Activated effector memory CD4-positive, alpha-beta T cell treated with anti-CD3 and anti-CD28 coated beads, Interleukin-2, amount 50 U/mL, for 16 hours (primary cell): ENCODE measurements at regions not wholly inside any gene's neighbourhood (a gene's known extent, or its start where the extent isn't known, plus 50 kb on each side); places are given as distances from the start of the nearest gene placed in this dataset.
A peak's percentile ranks its signal among the peaks of the same experiment; 100 is the strongest.

Experiments used
- DNase-seq: peaks from one replicate; pipeline ENCODE4 v3.0.0-alpha.2; 2020

DNA sequence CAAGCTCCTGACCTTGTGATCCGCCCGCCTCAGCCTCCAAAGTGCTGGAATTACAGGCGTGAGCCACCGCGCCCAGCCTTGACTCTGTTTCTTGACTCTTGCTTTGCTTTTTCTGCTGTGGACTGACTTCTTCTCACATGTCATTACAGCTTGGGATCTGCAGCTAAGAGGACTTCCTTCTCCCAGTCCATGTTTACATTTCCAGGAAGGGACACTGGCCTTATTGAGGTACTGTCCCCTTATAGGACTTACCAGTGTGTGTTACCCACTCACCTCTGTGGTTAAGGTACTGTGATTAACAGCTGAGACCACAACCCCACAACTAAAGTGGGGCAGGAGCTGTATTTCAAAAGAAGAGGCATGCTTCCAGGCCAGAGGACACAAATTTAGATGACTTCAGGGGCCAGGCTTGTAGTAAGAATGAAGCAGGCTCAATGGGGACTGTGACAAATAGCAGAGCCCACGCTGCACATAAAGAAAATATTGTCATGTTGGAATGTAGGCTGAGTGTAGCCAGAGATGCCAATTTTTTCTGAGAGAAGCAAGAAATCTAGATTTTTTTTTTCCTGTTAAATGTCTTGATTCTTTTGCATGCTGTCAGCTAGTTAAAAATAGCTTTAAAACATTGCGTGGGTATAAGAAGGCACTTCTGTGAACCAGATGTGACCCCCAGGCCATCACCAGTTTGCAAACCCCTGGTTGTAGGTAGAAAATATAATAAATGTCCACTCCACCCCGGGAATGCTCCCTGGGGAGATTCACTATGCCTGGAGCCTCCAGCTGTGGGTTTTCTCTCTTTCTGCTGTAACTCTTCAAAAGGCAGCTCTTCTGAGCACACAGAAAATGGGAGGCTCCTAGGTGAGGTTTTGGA is 75.0 kb downstream of the PTPDC1 start:
- DNase-seq: no peak

DNA sequence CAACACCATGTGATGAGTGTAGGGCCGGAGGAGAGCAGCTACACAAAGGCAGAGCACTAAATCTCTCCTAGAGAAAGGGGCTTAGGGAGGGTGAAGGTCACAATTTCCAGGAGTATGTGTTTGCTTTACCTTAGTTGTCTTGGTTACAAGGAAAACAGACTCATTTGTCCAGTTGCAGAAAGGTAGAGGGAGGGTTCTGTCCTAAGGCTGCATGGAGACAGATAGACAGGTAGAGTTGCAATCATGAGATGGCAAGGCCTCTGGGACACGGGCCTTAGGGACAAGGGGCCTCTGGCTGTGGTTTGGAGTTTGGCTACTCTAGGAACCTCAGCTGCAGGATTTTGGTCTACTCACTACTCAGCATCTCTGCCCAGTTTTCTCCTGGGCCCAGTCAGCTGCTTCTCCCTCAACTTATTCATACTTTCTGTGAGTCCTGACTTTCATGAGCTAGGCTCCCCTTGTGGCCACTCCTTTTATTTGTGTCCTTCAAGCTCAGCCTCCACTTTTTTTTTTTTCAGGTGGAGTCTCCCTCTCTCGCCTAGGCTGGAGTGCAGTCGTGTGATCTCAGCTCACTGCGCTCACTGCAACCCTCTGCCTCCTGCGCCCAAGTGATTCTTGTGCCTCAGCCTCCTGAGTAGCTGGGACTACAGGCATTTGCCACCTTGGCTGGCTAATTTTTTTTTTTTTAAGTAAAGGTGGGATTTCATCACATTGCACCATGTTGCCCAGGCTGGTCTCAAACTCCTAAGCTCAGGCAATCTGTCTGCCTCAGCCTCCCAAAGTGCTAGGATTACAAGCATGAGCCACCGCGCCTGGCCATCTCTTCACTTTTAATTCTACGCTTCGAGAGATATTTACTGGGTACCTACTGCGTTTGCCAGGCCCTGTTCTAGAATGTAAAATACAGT is 76.6 kb downstream of the PTPDC1 start:
- no peak for DNase-seq

DNA sequence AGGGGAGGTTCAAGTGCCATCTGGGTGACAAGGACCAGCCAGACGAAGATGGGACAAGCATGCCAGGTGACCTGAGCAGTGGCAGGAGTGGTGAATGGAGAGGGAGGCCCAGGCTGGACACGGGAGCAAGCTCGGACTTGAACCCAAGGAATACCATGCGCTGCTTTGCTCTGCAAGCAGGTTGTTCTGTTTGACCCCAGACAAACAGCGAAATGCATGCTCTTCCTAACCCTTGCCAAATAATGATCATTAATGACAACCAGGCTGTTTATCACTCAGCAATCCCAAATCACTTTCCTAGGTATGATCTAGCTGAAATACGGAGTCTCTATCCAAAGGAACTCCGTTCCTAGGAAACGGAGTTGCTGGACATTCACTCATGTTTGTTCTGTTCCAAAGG is 77.4 kb downstream of the PTPDC1 start:
- no peak for DNase-seq

DNA sequence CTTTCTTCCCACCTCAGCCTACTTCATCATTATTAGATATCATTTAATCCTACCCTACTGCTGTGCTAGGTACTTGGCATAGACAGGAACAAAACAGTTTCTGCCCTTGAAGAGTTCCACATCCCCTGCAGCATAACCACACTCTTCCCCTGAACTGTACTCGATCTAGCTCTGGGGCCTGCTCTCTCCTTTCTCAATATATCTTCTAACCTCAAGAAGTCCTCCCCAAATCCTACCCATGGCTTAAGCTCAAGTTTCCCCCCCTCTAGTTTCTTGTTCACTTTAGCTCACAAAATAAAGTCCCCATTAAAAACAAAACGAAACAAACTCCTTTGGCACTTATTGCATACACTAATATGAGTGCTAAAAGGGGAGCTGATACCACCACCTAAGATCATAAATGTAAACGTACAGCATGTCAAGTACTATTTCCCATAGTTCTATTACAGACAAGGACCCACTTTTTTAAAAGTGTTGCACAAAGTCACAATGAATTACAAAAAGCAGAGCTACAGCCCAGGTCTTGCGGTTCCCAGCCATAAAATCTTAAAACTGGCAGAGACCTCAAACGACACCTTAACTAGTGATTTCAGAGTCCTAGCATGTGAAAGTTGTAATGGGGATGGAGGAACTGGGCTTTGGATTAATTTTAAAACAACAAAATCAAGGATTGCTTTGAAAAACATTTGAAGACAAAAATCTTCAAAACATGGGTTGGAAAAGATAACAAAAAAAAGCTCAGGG is 80.7 kb downstream of the PTPDC1 start:
- DNase-seq: no peak

DNA sequence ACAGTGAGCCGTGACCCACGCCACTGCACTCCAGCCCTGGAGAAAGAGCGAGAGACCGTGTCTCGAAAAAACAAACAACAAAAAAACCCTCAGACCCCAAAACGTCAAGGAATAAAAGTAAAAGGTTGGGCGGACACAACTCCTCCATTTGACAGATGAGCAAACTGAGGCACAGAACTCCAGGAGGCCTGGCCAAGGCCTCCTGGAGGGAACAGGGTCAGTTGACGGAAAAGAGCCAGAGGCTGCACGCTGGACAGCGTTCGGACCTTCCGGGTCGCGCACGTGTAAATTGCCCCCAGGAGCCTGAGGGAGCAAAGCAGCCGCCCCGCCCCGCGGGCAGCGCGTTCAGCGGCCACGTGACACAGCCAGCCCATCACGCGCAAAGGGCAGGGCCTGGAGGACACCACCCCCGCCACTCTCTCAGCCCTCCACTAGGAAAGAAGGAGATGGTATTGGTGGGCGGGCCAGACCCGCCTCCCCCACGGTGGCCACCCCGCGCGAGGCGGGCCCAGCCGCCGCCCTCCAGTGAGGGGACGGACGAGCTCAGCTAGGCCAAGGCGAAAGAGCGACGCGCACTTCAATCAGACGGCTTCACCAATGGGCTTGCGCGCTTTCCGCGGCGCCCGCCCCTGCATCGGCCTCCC is 81.5 kb downstream of the PTPDC1 start:
- DNase-seq: peak; percentile 99

DNA sequence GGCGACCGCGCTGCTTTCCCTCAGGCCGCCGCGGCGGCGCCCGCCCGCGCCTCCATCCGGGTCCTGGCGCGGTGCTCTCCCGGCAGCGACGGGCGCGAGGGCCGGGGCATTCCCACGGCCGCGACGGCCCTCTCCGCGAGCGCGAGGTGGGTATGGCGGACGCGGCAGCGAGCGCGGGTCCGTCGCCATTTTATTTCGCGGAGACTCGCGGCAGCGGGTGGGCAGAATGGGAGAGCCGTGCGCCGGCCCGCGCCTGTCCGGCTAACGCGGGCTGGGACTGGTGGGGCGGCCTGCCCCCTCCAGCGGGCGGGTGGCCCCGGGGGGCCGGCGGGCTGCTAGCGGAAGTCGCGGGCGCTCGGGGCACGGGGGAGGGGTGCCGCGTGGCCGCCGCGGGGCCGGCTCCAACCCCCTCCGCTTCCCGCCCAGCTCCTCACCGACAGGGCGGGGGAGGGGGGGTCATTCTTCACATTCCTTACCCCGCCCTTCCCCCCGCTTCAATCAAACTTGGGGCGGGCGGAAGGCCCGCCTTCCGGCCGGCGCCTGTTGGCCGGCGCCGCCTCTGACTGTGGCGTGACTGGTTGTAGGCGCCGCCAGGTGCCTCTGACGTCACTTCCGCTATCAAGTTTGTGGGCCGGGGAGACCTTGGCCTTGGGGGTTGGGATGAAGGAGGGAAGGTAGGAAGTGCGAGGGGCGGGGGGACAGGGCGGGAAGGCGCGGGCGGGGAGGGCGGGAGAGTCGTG is 82.1 kb downstream of the PTPDC1 start:
- peak; percentile 98 for DNase-seq

DNA sequence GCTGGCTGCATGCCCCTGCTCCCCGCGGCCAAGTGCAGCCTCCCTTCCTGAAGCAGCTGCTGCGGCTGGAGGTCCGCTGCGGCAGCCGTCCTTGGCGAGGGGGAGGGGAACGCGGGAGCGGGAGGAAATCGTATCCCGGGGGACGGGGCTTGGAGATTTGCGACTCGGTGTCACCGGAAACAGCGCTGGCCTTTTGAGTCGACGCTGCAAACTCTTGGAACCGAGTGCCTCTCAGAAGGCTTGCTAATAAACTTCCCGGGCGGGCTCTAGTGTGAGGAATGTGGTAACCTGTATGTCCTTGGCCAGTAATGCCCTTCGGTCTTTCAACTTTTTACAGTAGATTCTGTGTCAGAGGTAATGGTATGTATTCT is 82.7 kb downstream of the PTPDC1 start:
- no peak for DNase-seq

DNA sequence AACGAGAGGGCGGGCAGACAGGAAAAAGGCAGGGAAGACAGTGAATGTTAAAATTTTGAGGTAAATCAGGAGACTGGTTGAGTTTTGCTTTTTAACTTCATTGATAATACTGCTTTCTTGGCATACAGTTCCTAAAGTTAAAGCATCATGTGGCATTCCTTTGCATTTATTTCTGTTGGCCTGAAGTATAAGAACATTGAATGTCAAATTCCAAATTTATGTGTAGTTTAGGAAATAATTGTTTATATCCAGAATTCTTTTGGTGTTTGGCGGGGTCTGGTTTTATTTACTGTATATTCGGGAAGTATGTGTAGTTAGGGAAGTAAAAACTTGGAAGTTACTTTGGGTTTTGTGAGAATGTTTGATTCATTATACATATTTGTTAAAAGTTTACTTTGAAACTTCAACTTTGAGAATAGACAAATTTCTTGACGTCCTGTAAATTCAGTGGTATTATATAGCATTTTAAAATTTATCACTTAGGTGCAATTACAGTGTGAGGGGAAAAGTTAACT is 83.2 kb downstream of the PTPDC1 start:
- DNase-seq: no peak

DNA sequence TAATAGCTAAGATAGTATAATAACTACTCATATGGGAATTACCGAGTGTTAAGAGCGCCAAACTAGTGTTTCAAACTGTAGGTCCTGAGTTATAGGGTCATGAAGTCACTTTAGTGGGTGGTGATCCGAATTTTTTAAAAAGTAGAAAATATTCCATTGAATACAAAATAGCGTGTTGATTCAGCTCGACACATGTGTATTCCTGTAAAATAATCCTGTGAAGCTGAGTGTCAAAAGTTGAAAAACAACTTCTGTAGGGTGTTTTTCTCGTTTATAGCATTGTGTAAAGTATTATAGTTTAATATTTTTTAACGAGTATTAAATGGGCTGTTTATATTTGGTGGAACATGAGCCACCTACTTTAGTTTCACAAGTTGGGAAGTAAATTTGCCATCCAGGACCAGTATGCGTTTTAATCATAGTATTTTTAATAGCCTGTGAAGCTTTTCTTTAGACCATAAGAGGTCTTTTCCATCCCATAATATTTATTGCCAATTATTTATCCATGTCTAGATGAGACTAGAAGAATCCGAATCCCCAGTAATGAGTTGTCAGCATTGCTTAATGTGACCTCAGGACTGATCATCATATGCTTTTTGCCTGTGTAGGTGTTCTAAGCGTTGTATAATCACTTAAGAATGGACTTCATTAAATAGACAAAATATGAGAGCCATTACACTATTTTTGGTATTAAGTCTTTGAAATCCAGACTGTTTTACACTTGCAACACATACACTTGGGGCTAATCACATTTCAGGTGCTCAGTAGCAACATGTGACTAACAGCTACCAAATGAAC is 84.1 kb downstream of the PTPDC1 start:
- DNase-seq: no peak

DNA sequence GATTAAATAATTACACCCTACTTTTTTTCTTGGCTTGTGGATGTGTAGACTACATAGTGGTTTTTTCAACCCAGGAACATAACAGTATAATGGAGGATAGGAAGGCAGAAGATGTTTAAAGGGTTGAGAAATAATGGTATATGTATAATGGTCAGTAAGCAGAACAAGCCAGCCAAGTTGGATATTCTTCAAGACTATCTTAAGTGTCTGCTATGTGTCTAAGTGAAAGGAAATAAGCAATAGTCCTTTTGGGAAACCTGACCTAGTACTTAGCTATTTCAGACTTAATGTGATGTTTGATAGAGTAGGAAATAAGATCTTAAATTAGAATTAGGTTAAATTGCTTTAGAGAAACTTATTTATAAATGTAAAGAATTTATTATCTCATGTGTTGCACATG is 85.7 kb downstream of the PTPDC1 start:
- DNase-seq: no peak

DNA sequence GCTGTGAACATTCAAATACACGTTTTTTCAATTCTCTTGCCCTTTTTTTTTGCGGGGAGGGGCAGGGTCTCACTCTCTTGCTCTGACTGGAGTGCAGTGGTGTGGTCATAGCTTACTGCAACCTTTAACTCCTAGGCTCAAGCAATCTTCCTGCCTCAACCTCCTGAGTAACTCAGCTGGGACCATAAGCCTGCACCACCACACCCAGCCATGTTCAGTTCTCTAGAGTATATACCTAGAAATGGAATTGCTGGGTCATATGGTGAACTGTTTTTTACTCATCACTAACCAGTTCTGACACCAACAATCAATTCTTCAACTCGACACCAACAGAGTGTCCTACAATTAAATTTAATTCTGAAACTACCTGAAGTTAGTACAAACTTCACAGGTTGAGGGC is 85.5 kb upstream of the ZNF169 start:
- DNase-seq: no peak

DNA sequence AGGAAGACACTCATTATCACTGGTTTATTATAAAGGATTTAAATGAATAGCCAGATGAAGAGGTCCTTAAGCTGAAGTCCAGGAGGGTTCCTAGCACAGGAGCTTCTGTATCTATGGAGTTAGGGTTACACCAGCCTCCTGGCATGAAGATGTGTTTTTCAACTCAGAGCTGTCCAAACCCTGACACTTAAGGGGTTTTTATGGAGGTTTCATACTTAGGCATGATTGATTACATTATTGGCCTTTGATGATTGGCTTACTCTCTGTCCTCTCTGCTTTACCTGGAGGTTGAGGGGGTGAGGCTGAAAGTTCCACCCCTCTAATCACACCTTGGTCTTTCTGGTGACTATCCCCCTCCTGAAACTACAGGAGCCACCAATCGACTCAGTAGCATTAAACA is 84.9 kb upstream of the ZNF169 start:
- DNase-seq: no peak

DNA sequence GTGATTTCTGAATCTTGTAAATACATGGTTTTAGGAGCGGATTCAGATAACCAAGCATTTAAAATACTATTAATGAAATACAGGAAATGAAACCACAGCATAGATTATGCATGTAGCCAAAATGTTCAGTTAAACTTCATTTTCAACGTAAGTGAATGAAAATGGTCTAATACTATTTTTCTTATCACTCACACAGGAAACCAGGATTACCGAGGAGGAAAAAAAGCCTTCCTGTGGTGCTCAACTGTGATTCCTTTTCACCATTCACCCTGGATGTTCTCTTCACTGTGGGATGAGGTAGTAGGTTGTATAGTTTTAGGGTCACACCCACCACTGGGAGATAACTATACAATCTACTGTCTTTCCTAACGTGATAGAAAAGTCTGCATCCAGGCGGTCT is 83.4 kb upstream of the ZNF169 start:
- no peak for DNase-seq

DNA sequence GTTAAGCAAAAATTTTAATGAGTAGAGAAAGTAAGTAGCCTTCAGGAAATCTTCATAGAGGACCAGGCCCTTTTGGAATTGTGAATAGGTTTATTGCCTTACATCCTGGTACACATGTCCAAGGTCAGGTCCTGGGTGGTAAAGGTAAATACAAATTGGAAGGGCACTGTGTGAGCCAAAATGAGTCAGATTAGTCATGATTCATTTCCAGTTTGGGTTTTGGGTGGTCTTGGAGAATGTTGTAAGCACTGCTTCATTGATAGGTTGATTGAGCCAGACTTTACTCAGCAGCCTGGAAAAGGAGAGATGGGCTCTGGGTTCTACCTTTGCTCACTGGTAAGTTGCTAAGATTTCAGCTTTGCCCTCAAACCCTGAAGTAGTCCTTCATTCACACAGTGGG is 82.5 kb upstream of the ZNF169 start:
- no peak for DNase-seq

DNA sequence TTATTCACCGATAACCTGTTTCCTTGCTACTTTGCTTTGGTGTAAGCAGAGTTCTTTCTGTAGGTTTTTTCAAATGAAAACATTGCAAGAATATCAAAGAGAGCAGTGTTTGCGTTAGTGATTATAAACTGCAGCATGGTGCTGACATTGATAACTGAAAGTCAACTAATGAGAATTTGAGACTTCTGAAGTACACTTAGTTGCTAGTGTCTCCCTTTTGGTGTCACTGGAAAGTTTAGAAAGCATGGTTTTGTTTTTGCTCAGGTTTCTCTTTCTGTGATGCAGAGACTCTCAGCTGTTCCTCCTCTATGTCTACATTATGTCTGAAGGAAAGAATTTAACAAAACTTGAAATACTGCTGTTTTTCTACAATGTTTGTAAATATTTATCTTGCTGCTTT is 80.2 kb upstream of the ZNF169 start:
- DNase-seq: no peak

DNA sequence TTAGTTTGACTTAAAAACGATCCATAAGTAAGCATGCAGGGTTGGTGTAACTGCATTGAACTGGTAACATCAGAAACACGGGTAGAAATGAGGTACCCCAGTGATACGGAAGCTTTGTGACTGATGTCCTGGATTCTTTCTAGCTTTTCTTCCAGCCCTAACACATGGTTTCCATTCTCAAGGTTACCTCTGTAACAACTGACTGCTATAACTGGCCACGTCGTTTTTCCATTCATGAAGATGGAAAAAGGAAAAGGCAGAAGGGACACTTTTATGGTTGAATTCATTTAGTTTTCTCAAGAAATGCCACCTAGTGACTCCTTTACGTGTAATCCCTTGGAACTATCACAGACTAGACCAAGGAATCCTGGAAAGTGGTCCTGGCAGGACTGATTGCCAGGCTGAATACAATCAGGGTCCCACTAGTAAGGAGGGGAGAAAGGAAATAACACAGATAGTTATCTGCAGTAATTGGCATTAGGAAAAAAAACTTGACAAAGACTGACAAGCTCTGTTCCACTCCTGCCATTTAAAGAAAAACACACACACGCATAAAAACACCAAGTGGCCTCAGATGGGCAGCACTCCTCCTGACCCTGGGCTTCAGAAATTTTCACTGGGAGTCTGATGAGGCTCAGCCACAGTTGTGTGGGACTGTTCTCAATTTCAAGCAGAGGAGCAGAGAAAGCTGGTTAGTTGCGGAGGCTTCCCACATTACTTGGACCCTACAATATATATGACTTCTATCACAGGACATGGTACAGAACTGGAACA is 77.5 kb upstream of the ZNF169 start:
- DNase-seq: no peak

DNA sequence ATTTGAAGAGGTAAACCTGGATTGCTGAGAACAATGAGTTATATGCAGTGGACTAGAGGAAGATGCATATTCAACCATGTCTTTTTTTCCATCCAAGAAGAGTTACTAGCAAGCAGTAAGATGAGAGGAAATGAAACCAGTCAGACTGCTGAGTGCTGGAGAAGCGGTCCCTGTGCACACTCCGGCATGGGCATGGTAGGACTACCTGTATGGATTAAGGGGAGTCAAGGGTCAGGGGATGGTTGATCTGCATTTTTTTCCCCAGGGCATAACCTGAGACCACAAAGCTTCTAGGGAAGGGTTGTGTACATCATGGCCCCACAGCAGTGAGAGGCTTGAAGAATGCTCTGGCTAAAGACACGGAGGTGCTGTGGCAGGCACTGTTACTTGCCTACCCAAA is 76.6 kb upstream of the ZNF169 start:
- no peak for DNase-seq

DNA sequence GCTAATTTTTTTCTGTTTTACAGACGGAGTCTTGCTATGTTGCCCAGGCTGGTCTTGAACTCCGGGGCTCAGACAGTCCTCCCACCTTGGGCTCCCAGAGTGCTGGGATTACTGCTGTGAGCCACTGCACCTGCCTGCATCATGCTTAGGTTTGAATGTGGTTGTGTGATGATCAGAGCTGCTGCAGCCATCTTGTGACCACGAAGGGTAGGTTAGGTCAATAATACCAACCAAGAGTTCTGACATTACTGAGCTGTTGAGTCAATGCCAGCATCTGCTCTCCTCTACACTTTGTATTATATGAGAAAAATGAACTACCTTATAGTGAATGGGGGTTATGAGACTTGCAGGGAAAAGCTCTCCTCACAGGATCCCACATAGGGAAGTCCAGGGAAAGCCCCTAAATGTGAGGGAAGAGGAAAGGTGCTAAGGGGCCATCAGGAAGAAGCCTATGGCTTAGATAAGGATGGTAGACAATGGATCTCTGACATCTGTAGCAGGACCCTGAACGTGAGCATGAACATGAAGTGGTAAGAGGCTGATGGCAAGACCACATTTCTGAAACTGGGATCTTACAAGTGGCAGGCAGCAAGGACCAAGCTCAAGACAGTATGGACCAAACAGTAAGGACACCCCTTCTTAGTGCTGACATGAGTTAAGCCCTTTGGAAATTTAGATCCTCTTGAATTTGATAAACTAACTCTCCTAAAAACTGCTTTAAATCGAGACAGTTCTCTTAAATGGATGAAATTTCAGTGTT is 75.7 kb upstream of the ZNF169 start:
- no peak for DNase-seq

DNA sequence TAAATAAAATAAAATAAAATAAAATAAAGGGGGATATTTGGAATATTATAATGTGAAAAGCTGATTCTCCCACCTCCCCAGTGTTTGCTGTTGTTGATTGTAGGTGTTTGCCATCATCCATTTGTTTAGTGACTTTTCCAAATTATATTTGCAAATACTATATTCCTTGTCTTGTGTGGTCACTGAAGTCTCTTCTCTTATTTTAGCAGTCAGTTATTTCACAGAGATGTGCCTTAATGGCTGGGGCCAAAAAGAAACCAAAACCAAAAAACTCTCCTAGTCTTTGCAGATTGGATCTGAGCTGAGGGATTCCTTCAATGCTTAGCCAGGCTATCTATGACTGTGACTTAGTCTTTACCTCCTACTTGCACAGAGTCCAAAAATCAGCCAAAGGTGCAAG is 70.9 kb upstream of the ZNF169 start:
- DNase-seq: no peak
